ENCODE measurements at regions not wholly inside any gene's neighbourhood (a gene's known extent, or its start where the extent isn't known, plus 50 kb on each side); places are given as distances from the start of the nearest gene placed in this dataset.
A peak's percentile ranks its signal among the peaks of the same experiment; 100 is the strongest.

- H3K9me3 ChIP-seq = no peaks in the 10 kb centered on the region
- no peaks in the 10 kb centered on the region for H3K27me3 ChIP-seq
- H3K4me1 ChIP-seq = peaks cover 0 to 7% (median 0%) of the 10 kb centered on the region in 4 donors
- H3K36me3 ChIP-seq = no peaks in the 10 kb centered on the region
- no peak overlapping the region for H3K4me3 ChIP-seq
- WGBS, 5 donors = 64 to 81% (median 66%) methylated on average over 9 of the region's 9 CpGs
- intact Hi-C loops (cut with DNase I; ENCODE audit: low total_unique reads) = no loop called here
- TF ChIP-seq CTCF (IDR thresholded peaks at IDR 0.05) = no peak
- no peak for TF ChIP-seq POLR2A (IDR thresholded peaks at IDR 0.05)
- no peak for TF ChIP-seq EP300 (IDR thresholded peaks at IDR 0.05)
- no peak for TF ChIP-seq POLR2AphosphoS5 (IDR thresholded peaks at IDR 0.05)
- peak in 1 of 2 donors; percentile 55 for DNase-seq
- H3K27ac ChIP-seq = no peak overlapping the region
These were observed 156.3 kb downstream of the CPEB2 start for GRCh38 chr4:15158406-15159091.

GRCh38 chr4:15159477-15160019 lies 157.3 kb downstream of the CPEB2 start:
- 91 to 96% (median 93%) methylated on average over 3 of the region's 3 CpGs for WGBS, 5 donors
- no peak overlapping the region for H3K4me3 ChIP-seq
- no peaks in the 10 kb centered on the region for H3K36me3 ChIP-seq
- no peak overlapping the region for H3K27ac ChIP-seq
- no peaks in the 10 kb centered on the region for H3K27me3 ChIP-seq
- H3K9me3 ChIP-seq = no peaks in the 10 kb centered on the region
- intact Hi-C loops (cut with DNase I; ENCODE audit: low total_unique reads) = no loop called here
- TF ChIP-seq POLR2A (IDR thresholded peaks at IDR 0.05) (no peak), CTCF (IDR thresholded peaks at IDR 0.05) (no peak), POLR2AphosphoS5 (IDR thresholded peaks at IDR 0.05) (no peak), EP300 (IDR thresholded peaks at IDR 0.05) (no peak)
- H3K4me1 ChIP-seq = peaks cover 0 to 7% (median 0%) of the 10 kb centered on the region in 4 donors
- DNase-seq = no peak

- Histone ChIP-seq H3K36me3 (no peaks in the 10 kb centered on the region), H3K4me3 (no peak overlapping the region), H3K27me3 (no peaks in the 10 kb centered on the region), H3K9me3 (no peaks in the 10 kb centered on the region), H3K4me1 (peaks cover 0 to 7% (median 0%) of the 10 kb centered on the region in 4 donors), H3K27ac (no peak overlapping the region)
- WGBS, 5 donors = 85 to 98% (median 94%) methylated on average over 1 of the region's 1 CpG
- TF ChIP-seq CTCF (IDR thresholded peaks at IDR 0.05) = no peak
- no peak for TF ChIP-seq POLR2A (IDR thresholded peaks at IDR 0.05)
- no peak for TF ChIP-seq POLR2AphosphoS5 (IDR thresholded peaks at IDR 0.05)
- no peak for TF ChIP-seq EP300 (IDR thresholded peaks at IDR 0.05)
- intact Hi-C loops (cut with DNase I; ENCODE audit: low total_unique reads) = no loop called here
- DNase-seq = no peak
These were observed 159.2 kb downstream of the CPEB2 start for GRCh38 chr4:15161439-15161838.

GRCh38 chr4:15162046-15162445 lies 159.8 kb downstream of the CPEB2 start:
- no peak for TF ChIP-seq POLR2A (IDR thresholded peaks at IDR 0.05)
- no peak for TF ChIP-seq POLR2AphosphoS5 (IDR thresholded peaks at IDR 0.05)
- TF ChIP-seq EP300 (IDR thresholded peaks at IDR 0.05) = no peak
- TF ChIP-seq CTCF (IDR thresholded peaks at IDR 0.05) = no peak
- intact Hi-C loops (cut with DNase I; ENCODE audit: low total_unique reads) = no loop called here
- 63 to 85% (median 72%) methylated on average over 1 of the region's 1 CpG for WGBS, 5 donors
- no peak for DNase-seq
- Histone ChIP-seq H3K9me3 (no peaks in the 10 kb centered on the region), H3K4me1 (peaks cover 0 to 7% (median 0%) of the 10 kb centered on the region in 4 donors), H3K27me3 (no peaks in the 10 kb centered on the region), H3K36me3 (no peaks in the 10 kb centered on the region), H3K4me3 (no peak overlapping the region), H3K27ac (no peak overlapping the region)
